ENCODE measurements at regions not wholly inside any gene's neighbourhood (a gene's known extent, or its start where the extent isn't known, plus 50 kb on each side); places are given as distances from the start of the nearest gene placed in this dataset.

GRCh38 chr15:57883701-57884100 is 177.2 kb downstream of the POLR2M start:
- TF ChIP-seq, protein P1, sequence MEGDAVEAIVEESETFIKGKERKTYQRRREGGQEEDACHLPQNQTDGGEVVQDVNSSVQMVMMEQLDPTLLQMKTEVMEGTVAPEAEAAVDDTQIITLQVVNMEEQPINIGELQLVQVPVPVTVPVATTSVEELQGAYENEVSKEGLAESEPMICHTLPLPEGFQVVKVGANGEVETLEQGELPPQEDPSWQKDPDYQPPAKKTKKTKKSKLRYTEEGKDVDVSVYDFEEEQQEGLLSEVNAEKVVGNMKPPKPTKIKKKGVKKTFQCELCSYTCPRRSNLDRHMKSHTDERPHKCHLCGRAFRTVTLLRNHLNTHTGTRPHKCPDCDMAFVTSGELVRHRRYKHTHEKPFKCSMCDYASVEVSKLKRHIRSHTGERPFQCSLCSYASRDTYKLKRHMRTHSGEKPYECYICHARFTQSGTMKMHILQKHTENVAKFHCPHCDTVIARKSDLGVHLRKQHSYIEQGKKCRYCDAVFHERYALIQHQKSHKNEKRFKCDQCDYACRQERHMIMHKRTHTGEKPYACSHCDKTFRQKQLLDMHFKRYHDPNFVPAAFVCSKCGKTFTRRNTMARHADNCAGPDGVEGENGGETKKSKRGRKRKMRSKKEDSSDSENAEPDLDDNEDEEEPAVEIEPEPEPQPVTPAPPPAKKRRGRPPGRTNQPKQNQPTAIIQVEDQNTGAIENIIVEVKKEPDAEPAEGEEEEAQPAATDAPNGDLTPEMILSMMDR (IDR thresholded peaks at IDR 0.05), result no peak
- TF ChIP-seq POLR2A (IDR thresholded peaks at IDR 0.05), result no peak
